Natural killer cell (primary cell): ENCODE measurements at regions not wholly inside any gene's neighbourhood (a gene's known extent, or its start where the extent isn't known, plus 50 kb on each side); places are given as distances from the start of the nearest gene placed in this dataset.

ENCODE experiments used
- ATAC-seq, 3 donors: fragments of 150-1000 bp in 2 of 3; fragments of 200-7000 bp in 1 of 3; cut with Tn5 transposase; 1 replicate in 1 of 3; 2 replicates in 2 of 3; pipeline ENCODE4 v1.10.0; 2021; ENCODE audit warnings: mild to moderate bottlenecking in 2 of 3, moderate library complexity in 2 of 3
- DNase-seq, 2 donors: peaks; one replicate each; pipeline versions ENCODE4 v3.0.0 to v3.0.0-alpha.2; 2013 to 2021; ENCODE audit warnings: mixed read lengths in 1 of 2
- H3K27ac ChIP-seq: one replicate; pipeline ENCODE4 v1.5.1; 2013; ENCODE audit warnings: mild to moderate bottlenecking, low read length
- H3K27me3 ChIP-seq: one replicate; pipeline ENCODE4 v1.6.1; 2013; ENCODE audit warnings: low read length; ENCODE audit not compliant: control insufficient read depth, insufficient read depth
- H3K36me3 ChIP-seq: one replicate; pipeline ENCODE4 v1.6.1; 2013; ENCODE audit warnings: low read length; ENCODE audit not compliant: control insufficient read depth, insufficient read depth
- H3K4me1 ChIP-seq: one replicate; pipeline ENCODE4 v1.6.1; 2013; ENCODE audit warnings: low read length; ENCODE audit not compliant: control insufficient read depth, insufficient read depth
- H3K4me3 ChIP-seq: one replicate; pipeline ENCODE4 v1.5.1; 2013; ENCODE audit warnings: low read length
- H3K9me3 ChIP-seq: one replicate; pipeline ENCODE4 v1.6.1; 2013; ENCODE audit warnings: low read length; ENCODE audit not compliant: control insufficient read depth, insufficient read depth
- H3K27ac Mint-ChIP-seq, 2 donors: one replicate each; pipeline ENCODE4 v1.8.0; 2022; ENCODE audit warnings: mild to moderate bottlenecking in 2 of 2, mixed read lengths in 2 of 2, moderate library complexity in 1 of 2
- H3K27me3 Mint-ChIP-seq, 2 donors: one replicate each; pipeline ENCODE4 v1.8.0; 2022; ENCODE audit warnings: low read depth in 2 of 2, mixed read lengths in 2 of 2
- H3K36me3 Mint-ChIP-seq: one replicate; pipeline ENCODE4 v1.8.0; 2022; ENCODE audit warnings: mixed read lengths
- H3K4me1 Mint-ChIP-seq, 2 donors: one replicate each; pipeline ENCODE4 v1.8.0; 2022; ENCODE audit warnings: mixed read lengths in 2 of 2
- H3K4me3 Mint-ChIP-seq: one replicate; pipeline ENCODE4 v1.8.0; 2022; ENCODE audit warnings: mild to moderate bottlenecking, moderate library complexity, mixed read lengths
- H3K9me3 Mint-ChIP-seq, 2 donors: one replicate each; pipeline ENCODE4 v1.8.0; 2022; ENCODE audit warnings: mixed read lengths in 2 of 2
- CTCF ChIP-seq: fragments of 200-600 bp; IDR thresholded peaks from one replicate; pipeline ENCODE4 v1.8.0; 2022; ENCODE audit warnings: antibody characterized with exemption
- WGBS: methylation state at CpG from one replicate; pipeline ENCODE4 v1.1.7; 2013; ENCODE audit warnings: missing lambda C conversion rate; ENCODE audit not compliant: insufficient coverage; 5-methylcytosine and 5-hydroxymethylcytosine counted together
- intact Hi-C: fragments of 100-400 bp; cut with micrococcal nuclease; formaldehyde crosslinking; loops from one replicate; pipeline ENCODE4 v1.14.2; 2022

DNA sequence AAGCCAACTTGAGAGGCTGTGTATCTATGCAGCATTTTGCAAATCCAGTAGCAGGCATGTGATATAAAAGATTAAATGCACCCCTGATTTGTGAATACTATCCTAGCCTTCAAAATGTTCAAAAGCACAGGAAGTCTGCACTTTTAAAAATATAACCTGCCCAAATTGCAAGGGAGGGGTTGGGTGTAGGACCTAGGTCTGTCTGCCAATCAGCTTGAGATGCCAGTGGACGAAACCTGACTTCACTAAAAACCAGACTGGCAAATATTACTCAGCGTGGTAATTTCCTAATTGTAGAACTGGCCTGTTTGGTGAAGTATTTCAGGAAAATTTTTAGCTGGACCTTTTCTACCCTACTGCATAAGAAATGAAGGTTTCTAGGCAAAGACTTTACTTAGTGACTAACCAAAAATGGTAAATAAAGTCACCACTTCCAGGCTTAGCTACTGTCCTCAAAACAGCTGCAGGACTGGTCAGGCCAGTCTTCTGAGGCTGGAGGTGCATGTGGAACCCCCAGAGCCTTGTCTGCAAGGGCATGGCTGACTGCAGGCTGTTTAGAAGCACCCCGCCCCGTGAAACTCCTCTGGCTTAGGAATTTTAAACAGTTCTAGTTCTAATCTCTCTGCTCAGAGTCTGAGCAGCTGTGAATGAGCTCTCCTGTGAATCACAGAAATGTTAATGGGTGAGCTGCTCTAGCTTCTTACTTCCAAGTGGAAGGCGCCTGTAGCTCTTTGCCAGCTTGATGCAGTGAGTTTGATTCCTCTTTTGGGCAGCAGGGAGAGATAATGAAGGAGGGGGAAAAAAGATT, 104.4 kb upstream of the ESR1 start:
- WGBS = 85% methylated on average over 4 of the region's 5 CpGs
- DNase-seq (no peak), ATAC-seq (no peak)
- Mint-ChIP-seq H3K9me3 (no peaks in the 10 kb centered on the region), H3K27me3 (peaks cover 0 to 7% of the 10 kb centered on the region in 2 donors), H3K36me3 (no peaks in the 10 kb centered on the region), H3K27ac (no peak overlapping the region), H3K4me3 (no peak overlapping the region), H3K4me1 (no peaks in the 10 kb centered on the region)
- TF ChIP-seq CTCF = no peak
- H3K4me3 ChIP-seq = no peak overlapping the region
- no peak overlapping the region for H3K27ac ChIP-seq
- intact Hi-C loops = no loop called here
- no peaks in the 10 kb centered on the region for H3K4me1 ChIP-seq
- no peaks in the 10 kb centered on the region for H3K36me3 ChIP-seq
- no peaks in the 10 kb centered on the region for H3K27me3 ChIP-seq
- H3K9me3 ChIP-seq = no peaks in the 10 kb centered on the region

DNA sequence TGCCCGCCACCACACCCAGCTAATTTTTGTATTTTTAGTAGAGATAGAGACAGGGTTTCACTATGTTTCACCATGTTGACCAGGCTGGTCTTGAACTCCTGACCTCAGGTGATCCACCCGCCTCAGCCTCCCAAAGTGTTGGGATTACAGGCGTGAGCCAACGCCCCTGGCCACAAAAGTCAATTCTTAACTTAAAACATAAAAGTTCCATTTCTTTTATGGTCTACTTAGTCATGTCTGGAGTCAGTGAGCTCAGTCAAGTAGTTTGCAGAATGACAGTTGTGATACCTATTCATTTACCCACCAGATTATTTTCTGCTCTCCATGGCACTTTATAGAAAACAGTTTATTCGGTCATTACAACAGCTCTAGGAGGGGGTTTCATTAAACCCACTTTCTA, 103.1 kb upstream of the ESR1 start:
- H3K4me3 Mint-ChIP-seq = no peak overlapping the region
- no peak overlapping the region for H3K27ac Mint-ChIP-seq
- H3K4me1 ChIP-seq = no peaks in the 10 kb centered on the region
- no peaks in the 10 kb centered on the region for H3K36me3 ChIP-seq
- H3K27me3 Mint-ChIP-seq = peaks cover 0 to 7% of the 10 kb centered on the region in 2 donors
- no peak overlapping the region for H3K27ac ChIP-seq
- no peaks in the 10 kb centered on the region for H3K36me3 Mint-ChIP-seq
- TF ChIP-seq CTCF = no peak
- no peaks in the 10 kb centered on the region for H3K4me1 Mint-ChIP-seq
- intact Hi-C loops = no loop called here
- DNase-seq (no peak), ATAC-seq (no peak)
- no peaks in the 10 kb centered on the region for H3K9me3 ChIP-seq
- no peaks in the 10 kb centered on the region for H3K9me3 Mint-ChIP-seq
- H3K27me3 ChIP-seq = no peaks in the 10 kb centered on the region
- 77% methylated on average over 4 of the region's 5 CpGs for WGBS
- H3K4me3 ChIP-seq = no peak overlapping the region

DNA sequence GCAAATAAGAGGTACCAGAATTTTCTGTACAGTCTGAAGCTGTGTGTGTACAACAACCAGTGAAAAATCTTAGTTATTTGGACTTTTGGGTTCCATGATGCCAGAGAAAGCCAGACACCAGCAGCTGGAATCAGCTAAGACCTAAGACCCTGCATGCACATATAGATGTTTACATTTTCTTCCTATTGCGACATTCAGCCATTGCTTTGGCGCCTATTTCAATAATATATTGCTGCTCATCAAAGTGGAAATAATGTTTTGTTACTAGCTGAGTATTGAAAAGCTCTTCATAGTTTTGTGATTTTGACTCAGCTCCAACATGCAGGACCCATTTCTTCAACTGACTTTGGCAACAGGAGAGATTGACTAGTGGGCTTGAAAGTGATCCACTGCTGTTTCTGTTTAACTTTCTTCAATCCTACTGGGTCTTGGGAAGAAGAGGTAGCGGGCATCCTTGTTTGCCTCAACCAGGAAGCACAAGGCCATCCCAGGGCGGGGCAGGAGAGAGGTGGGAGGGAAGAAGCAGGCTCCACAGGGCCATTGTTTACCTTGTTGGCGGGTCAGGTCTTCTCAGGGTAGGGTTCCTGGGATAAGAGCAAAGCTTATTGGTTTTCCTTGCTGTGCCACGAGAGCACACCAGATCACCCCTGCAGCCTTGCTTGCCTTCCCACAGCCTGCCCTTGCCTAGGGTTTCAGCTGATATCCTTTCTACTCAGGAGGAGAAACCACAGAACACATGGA, 101.3 kb upstream of the ESR1 start:
- ATAC-seq (no peak), DNase-seq (no peak)
- no peak overlapping the region for H3K4me3 ChIP-seq
- H3K27ac ChIP-seq = no peak overlapping the region
- Mint-ChIP-seq H3K4me3 (no peak overlapping the region), H3K36me3 (no peaks in the 10 kb centered on the region), H3K27me3 (peaks cover 0 to 7% of the 10 kb centered on the region in 2 donors), H3K4me1 (no peaks in the 10 kb centered on the region), H3K27ac (no peak overlapping the region), H3K9me3 (no peaks in the 10 kb centered on the region)
- WGBS = 83% methylated on average over 6 of the region's 6 CpGs
- no peaks in the 10 kb centered on the region for H3K4me1 ChIP-seq
- TF ChIP-seq CTCF = no peak
- H3K36me3 ChIP-seq = no peaks in the 10 kb centered on the region
- no peaks in the 10 kb centered on the region for H3K9me3 ChIP-seq
- no peaks in the 10 kb centered on the region for H3K27me3 ChIP-seq
- intact Hi-C loops = no loop called here
